Chondrocyte (in vitro differentiated cells): ENCODE measurements at regions not wholly inside any gene's neighbourhood (a gene's known extent, or its start where the extent isn't known, plus 50 kb on each side); places are given as distances from the start of the nearest gene placed in this dataset.

Experiments used
- DNase-seq: peaks from one replicate; pipeline ENCODE4 v3.0.0; 2021; ENCODE audit warnings: mixed read lengths, low spot score
- H3K27ac Mint-ChIP-seq: one replicate; pipeline ENCODE4 v1.8.0; 2021; ENCODE audit warnings: mild to moderate bottlenecking, moderate library complexity, mixed read lengths; ENCODE audit not compliant: unreplicated experiment
- H3K27me3 Mint-ChIP-seq: 2 replicates; pipeline ENCODE4 v1.8.0; 2021; ENCODE audit warnings: low read depth, mixed read lengths
- H3K36me3 Mint-ChIP-seq: 2 replicates; pipeline ENCODE4 v1.8.0; 2021; ENCODE audit warnings: low read depth, mixed read lengths
- H3K4me1 Mint-ChIP-seq: 2 replicates; pipeline ENCODE4 v1.8.0; 2021; ENCODE audit warnings: low read depth, mild to moderate bottlenecking, mixed read lengths
- H3K4me3 Mint-ChIP-seq: one replicate; pipeline ENCODE4 v1.8.0; 2021; ENCODE audit warnings: mild to moderate bottlenecking, moderate library complexity, mixed read lengths; ENCODE audit not compliant: unreplicated experiment
- H3K9me3 Mint-ChIP-seq: 2 replicates; pipeline ENCODE4 v1.8.0; 2021; ENCODE audit warnings: low read depth, mixed read lengths
- CTCF ChIP-seq: fragments of 200-600 bp; sonication (generic); IDR thresholded peaks from 2 replicates; pipeline ENCODE4 v1.5.0; 2021; ENCODE audit warnings: antibody characterized with exemption, mild to moderate bottlenecking, moderate library complexity

GRCh38 chr4:29224911-29225310 lies 1495.3 kb upstream of the PCDH7 start:
- DNase-seq, result no peak
- Mint-ChIP-seq H3K4me3 (no peak overlapping the region), H3K4me1 (no peaks in the 10 kb centered on the region), H3K27ac (no peak overlapping the region), H3K27me3 (no peaks in the 10 kb centered on the region), H3K9me3 (no peaks in the 10 kb centered on the region), H3K36me3 (no peaks in the 10 kb centered on the region)
- no peak for TF ChIP-seq CTCF

- H3K27ac Mint-ChIP-seq, result no peak overlapping the region
- TF ChIP-seq CTCF, result no peak
- no peak for DNase-seq
- no peaks in the 10 kb centered on the region for H3K36me3 Mint-ChIP-seq
- H3K4me1 Mint-ChIP-seq, result no peaks in the 10 kb centered on the region
- H3K9me3 Mint-ChIP-seq, result peaks cover 3% of the 10 kb centered on the region
- no peaks in the 10 kb centered on the region for H3K27me3 Mint-ChIP-seq
- H3K4me3 Mint-ChIP-seq, result no peak overlapping the region
Measured at GRCh38 chr4:29240641-29241040, 1479.5 kb upstream of the PCDH7 start.

- no peaks in the 10 kb centered on the region for H3K4me1 Mint-ChIP-seq
- H3K27me3 Mint-ChIP-seq, result no peaks in the 10 kb centered on the region
- H3K36me3 Mint-ChIP-seq, result peaks cover under 1% of the 10 kb centered on the region
- no peak for DNase-seq
- H3K27ac Mint-ChIP-seq, result no peak overlapping the region
- H3K4me3 Mint-ChIP-seq, result no peak overlapping the region
- TF ChIP-seq CTCF, result no peak
- H3K9me3 Mint-ChIP-seq, result peaks cover 4% of the 10 kb centered on the region
Measured at GRCh38 chr4:29243054-29243453, 1477.1 kb upstream of the PCDH7 start.

GRCh38 chr4:29243851-29244250 lies 1476.3 kb upstream of the PCDH7 start:
- Mint-ChIP-seq H3K9me3 (peaks cover 6% of the 10 kb centered on the region), H3K4me1 (no peaks in the 10 kb centered on the region), H3K4me3 (no peak overlapping the region), H3K27ac (no peak overlapping the region), H3K36me3 (peaks cover 1% of the 10 kb centered on the region), H3K27me3 (no peaks in the 10 kb centered on the region)
- no peak for TF ChIP-seq CTCF
- DNase-seq, result no peak

GRCh38 chr4:29259556-29259955 lies 1460.6 kb upstream of the PCDH7 start:
- Mint-ChIP-seq H3K36me3 (no peaks in the 10 kb centered on the region), H3K27me3 (no peaks in the 10 kb centered on the region), H3K9me3 (peaks cover 8% of the 10 kb centered on the region), H3K27ac (no peak overlapping the region), H3K4me1 (no peaks in the 10 kb centered on the region), H3K4me3 (no peak overlapping the region)
- no peak for TF ChIP-seq CTCF
- no peak for DNase-seq
